ENCODE measurements at regions not wholly inside any gene's neighbourhood (a gene's known extent, or its start where the extent isn't known, plus 50 kb on each side); places are given as distances from the start of the nearest gene placed in this dataset.

DNA sequence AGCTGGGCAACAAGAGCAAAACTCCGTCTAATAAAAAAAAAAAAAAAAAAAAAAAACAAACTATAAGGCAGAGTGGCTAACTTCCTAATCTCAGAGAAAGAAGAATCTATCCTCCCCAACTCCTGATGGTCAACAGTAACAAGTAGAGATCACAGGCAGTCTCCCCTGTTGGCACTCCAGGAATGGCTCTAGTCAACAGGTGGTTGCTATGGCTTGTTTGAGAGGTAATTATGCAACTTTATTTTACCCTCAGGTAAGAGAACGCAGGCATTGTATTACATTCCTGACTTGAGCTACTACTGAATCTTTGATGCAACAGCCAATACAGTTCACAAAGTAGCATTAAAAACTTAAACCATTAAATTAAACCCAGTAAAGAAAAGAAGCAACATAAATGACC is 180.3 kb downstream of the DICER1 start:
- TF ChIP-seq, protein P1, sequence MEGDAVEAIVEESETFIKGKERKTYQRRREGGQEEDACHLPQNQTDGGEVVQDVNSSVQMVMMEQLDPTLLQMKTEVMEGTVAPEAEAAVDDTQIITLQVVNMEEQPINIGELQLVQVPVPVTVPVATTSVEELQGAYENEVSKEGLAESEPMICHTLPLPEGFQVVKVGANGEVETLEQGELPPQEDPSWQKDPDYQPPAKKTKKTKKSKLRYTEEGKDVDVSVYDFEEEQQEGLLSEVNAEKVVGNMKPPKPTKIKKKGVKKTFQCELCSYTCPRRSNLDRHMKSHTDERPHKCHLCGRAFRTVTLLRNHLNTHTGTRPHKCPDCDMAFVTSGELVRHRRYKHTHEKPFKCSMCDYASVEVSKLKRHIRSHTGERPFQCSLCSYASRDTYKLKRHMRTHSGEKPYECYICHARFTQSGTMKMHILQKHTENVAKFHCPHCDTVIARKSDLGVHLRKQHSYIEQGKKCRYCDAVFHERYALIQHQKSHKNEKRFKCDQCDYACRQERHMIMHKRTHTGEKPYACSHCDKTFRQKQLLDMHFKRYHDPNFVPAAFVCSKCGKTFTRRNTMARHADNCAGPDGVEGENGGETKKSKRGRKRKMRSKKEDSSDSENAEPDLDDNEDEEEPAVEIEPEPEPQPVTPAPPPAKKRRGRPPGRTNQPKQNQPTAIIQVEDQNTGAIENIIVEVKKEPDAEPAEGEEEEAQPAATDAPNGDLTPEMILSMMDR (IDR thresholded peaks at IDR 0.05), result no peak
- TF ChIP-seq POLR2A (IDR thresholded peaks at IDR 0.05), result no peak

Data from Peyer's patch (tissue), 4 donors.